ENCODE measurements at regions not wholly inside any gene's neighbourhood (a gene's known extent, or its start where the extent isn't known, plus 50 kb on each side); places are given as distances from the start of the nearest gene placed in this dataset.

DNA sequence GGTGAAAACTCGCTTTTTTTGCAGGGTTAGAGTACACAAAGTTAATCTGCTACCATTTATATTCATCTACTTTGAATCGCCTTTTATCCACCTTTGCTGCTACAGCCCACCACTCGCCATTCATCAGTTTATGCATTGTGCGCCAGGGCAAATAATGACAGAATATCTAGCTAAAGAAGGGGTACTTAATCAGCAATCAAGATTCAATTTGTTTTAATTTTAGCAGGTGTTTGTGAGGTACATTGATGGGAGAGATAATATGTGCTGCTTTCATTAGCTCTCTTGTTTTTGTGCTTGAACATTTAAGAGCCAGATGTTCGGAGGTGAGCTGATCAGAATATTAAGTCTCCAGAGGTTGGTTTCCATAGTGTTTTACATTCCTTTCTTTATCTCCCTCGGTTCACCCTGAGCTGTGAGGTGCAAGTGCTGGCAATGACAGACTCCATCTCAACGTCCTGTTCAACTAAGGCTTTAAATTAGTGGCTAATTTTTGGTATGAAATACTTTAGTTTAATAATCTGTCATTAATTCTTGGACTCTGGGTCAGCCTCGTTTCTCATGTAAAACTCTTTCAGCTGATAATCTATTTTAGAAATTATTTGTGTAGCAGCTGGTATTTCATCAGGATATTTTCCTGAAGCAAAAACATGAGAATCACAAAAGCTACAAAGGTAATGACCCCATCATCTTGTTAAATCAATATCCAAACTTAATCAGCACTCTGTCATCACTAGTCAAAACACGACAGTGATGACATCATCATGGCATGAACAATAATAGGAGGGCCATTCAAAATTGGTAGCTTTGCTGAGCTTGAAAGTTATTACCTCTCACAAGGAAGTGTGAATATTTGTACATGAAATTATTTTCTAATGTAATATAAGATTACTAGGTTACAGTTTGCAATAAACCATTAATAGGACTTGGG lies 479.9 kb upstream of the FANCL start:
- Histone ChIP-seq H3K36me3 (no peaks in the 10 kb centered on the region), H3K4me1 (no peaks in the 10 kb centered on the region), H3K9me3 (no peaks in the 10 kb centered on the region), H3K4me3 (no peak overlapping the region), H3K27ac (no peak overlapping the region), H3K27me3 (no peaks in the 10 kb centered on the region)
- no peak for DNase-seq
- TF ChIP-seq POLR2A (IDR thresholded peaks at IDR 0.05) = no peak
- TF ChIP-seq, protein P1, sequence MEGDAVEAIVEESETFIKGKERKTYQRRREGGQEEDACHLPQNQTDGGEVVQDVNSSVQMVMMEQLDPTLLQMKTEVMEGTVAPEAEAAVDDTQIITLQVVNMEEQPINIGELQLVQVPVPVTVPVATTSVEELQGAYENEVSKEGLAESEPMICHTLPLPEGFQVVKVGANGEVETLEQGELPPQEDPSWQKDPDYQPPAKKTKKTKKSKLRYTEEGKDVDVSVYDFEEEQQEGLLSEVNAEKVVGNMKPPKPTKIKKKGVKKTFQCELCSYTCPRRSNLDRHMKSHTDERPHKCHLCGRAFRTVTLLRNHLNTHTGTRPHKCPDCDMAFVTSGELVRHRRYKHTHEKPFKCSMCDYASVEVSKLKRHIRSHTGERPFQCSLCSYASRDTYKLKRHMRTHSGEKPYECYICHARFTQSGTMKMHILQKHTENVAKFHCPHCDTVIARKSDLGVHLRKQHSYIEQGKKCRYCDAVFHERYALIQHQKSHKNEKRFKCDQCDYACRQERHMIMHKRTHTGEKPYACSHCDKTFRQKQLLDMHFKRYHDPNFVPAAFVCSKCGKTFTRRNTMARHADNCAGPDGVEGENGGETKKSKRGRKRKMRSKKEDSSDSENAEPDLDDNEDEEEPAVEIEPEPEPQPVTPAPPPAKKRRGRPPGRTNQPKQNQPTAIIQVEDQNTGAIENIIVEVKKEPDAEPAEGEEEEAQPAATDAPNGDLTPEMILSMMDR (IDR thresholded peaks at IDR 0.05) = no peak
- intact Hi-C loops (cut with DNase I; ENCODE audit: low total_unique reads) = no loop called here

DNA sequence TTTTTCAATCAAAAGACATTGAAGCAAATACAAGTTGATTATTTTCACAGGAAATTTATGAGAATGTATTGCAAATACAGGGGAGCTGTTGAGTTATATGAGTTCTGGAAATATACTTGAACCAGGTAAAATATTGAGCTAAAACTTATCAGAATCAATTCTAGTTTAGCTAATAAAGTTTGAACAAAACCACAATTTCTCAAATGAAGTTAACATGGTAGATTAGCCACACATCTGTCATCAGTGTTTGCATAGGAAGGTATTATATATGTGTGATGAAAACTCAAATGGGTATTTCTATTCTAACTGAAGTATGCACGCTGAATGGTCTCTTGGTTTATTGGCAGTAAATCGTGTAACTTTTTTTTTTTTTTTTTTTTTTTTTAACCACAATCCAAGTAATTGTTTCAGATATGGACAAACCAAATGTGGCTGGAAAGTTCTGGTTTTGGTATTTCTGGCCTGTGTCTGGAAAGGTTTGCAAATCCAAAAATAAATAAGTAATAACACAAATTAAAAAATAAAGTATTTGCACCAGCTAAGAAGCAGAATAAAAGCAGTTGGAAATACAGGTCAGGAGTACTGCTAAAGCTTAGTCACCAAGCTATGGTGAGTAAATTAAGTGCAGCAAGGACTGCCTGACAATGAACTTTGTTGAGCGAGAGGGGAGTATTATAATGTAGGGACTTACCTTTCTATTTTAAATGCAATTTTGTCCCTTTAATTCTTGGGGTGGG lies 479.1 kb upstream of the FANCL start:
- Histone ChIP-seq H3K27ac (no peak overlapping the region), H3K36me3 (no peaks in the 10 kb centered on the region), H3K27me3 (no peaks in the 10 kb centered on the region), H3K9me3 (no peaks in the 10 kb centered on the region), H3K4me3 (no peak overlapping the region), H3K4me1 (no peaks in the 10 kb centered on the region)
- TF ChIP-seq, protein P1 (IDR thresholded peaks at IDR 0.05) = no peak
- intact Hi-C loops (cut with DNase I; ENCODE audit: low total_unique reads) = no loop called here
- DNase-seq = no peak

DNA sequence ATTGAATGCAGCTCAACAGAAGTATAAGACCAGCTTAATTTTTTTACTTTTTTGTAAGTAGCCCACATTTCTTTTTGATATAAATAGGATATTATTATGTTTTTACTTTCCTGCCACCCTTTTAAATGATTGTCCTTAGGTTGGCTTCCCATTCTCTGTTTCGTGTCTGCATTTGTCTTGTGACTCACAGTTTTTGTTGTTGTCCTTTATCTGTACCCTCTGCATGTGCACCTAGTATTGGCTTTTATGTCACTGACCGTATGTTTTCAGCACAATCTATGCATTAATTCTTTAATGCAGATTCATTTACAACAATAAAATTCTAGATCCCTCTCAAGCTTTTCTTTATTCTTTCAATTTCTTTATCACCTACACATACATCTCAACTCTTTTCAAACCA lies 474.2 kb upstream of the FANCL start:
- Histone ChIP-seq H3K4me1 (no peaks in the 10 kb centered on the region), H3K36me3 (no peaks in the 10 kb centered on the region), H3K9me3 (no peaks in the 10 kb centered on the region), H3K4me3 (no peak overlapping the region), H3K27me3 (no peaks in the 10 kb centered on the region), H3K27ac (no peak overlapping the region)
- no peak for DNase-seq
- TF ChIP-seq POLR2A (IDR thresholded peaks at IDR 0.05) = no peak
- TF ChIP-seq, protein P1 (IDR thresholded peaks at IDR 0.05) = no peak
- intact Hi-C loops (cut with DNase I; ENCODE audit: low total_unique reads) = no loop called here

DNA sequence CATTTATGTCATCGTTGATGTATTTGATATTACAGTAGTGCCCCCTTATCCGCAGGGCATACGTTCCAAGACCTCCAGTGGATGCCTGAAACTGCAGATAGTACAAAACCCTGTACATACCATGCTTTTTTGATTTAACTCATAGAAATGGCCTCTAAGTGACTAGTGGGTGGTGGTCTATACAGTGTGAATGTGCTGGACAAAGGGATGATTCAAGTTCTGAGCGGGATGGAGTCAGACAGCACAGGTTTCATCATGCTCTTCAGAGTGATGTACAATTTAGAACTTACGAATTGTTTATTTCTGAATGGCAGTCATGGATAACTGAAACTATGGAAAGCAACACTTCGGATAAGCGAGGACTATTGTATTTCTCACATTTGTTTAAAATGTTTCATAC lies 473.1 kb upstream of the FANCL start:
- intact Hi-C loops (cut with DNase I; ENCODE audit: low total_unique reads) = no loop called here
- H3K36me3 ChIP-seq = no peaks in the 10 kb centered on the region
- H3K27ac ChIP-seq = no peak overlapping the region
- DNase-seq = no peak
- TF ChIP-seq, protein P1 (IDR thresholded peaks at IDR 0.05) = no peak
- H3K4me1 ChIP-seq = no peaks in the 10 kb centered on the region
- H3K4me3 ChIP-seq = no peak overlapping the region
- no peaks in the 10 kb centered on the region for H3K9me3 ChIP-seq
- H3K27me3 ChIP-seq = no peaks in the 10 kb centered on the region

DNA sequence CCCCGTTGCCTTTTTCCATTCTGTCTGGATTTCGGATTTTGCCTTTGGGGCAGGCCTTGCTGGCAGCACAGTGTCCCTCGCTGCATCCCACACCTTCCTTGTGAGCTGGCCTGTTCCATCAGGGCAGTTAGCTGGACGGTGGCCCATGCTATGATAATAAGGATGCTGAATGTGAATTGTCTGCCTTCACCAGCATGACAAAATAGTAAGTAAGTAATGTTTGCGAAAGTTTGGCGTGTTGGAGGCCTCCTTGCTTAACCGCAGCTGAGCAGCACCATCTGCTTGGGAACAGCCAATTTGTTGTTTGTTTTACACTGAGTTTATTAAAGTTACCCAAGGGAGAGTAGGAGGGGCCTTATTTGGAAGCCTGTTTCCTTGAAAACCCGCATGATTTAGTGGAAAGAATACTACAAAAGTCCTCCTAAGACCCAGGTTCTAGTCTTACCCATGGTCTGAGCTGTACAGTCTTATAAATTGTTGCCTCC lies 469.7 kb upstream of the FANCL start:
- TF ChIP-seq POLR2A (IDR thresholded peaks at IDR 0.05) = no peak
- TF ChIP-seq, protein P1 (IDR thresholded peaks at IDR 0.05) = no peak
- Histone ChIP-seq H3K27ac (no peak overlapping the region), H3K4me3 (no peak overlapping the region), H3K9me3 (no peaks in the 10 kb centered on the region), H3K4me1 (no peaks in the 10 kb centered on the region), H3K36me3 (no peaks in the 10 kb centered on the region), H3K27me3 (no peaks in the 10 kb centered on the region)
- intact Hi-C loops (cut with DNase I; ENCODE audit: low total_unique reads) = no loop called here
- no peak for DNase-seq
